Chondrocyte (in vitro differentiated cells): ENCODE measurements at regions not wholly inside any gene's neighbourhood (a gene's known extent, or its start where the extent isn't known, plus 50 kb on each side); places are given as distances from the start of the nearest gene placed in this dataset.
"Not testable (repeated sequence)": the region's sequence is repeated elsewhere in the genome, so short reads cannot be mapped to it uniquely, and the experiment has no call there.

Experiments
- DNase-seq: peaks from one replicate; pipeline ENCODE4 v3.0.0; 2021; ENCODE audit warnings: mixed read lengths, low spot score
- H3K27ac Mint-ChIP-seq: one replicate; pipeline ENCODE4 v1.8.0; 2021; ENCODE audit warnings: mild to moderate bottlenecking, moderate library complexity, mixed read lengths; ENCODE audit not compliant: unreplicated experiment
- H3K27me3 Mint-ChIP-seq: 2 replicates; pipeline ENCODE4 v1.8.0; 2021; ENCODE audit warnings: low read depth, mixed read lengths
- H3K36me3 Mint-ChIP-seq: 2 replicates; pipeline ENCODE4 v1.8.0; 2021; ENCODE audit warnings: low read depth, mixed read lengths
- H3K4me1 Mint-ChIP-seq: 2 replicates; pipeline ENCODE4 v1.8.0; 2021; ENCODE audit warnings: low read depth, mild to moderate bottlenecking, mixed read lengths
- H3K4me3 Mint-ChIP-seq: one replicate; pipeline ENCODE4 v1.8.0; 2021; ENCODE audit warnings: mild to moderate bottlenecking, moderate library complexity, mixed read lengths; ENCODE audit not compliant: unreplicated experiment
- H3K9me3 Mint-ChIP-seq: 2 replicates; pipeline ENCODE4 v1.8.0; 2021; ENCODE audit warnings: low read depth, mixed read lengths
- TF ChIP-seq, protein P1 (sequence below): fragments of 200-600 bp; sonication (generic); IDR thresholded peaks from 2 replicates; pipeline ENCODE4 v1.5.0; 2021; ENCODE audit warnings: antibody characterized with exemption, mild to moderate bottlenecking, moderate library complexity

DNA sequence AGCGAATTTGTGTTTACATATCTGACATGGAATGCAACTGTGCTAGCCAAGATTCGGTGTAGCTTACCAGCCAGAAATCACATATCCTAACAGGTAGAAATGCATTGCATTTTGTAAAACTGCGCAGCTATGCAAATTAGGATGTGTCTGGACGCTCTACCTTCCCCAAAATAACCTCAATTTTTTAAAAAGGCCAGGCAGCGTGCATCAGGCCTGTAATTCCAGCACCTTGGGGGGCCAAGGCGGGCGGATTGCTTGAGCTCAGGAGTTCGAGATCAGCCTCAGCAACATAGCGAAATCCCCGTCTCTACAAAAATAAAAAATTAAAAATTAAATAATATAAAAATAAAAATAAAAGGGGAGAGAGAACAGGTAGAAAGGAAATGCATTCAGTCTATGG, 305.0 kb downstream of the TYW1 start:
- DNase-seq = no peak
- H3K27me3 Mint-ChIP-seq = no peaks in the 10 kb centered on the region
- TF ChIP-seq, protein P1, sequence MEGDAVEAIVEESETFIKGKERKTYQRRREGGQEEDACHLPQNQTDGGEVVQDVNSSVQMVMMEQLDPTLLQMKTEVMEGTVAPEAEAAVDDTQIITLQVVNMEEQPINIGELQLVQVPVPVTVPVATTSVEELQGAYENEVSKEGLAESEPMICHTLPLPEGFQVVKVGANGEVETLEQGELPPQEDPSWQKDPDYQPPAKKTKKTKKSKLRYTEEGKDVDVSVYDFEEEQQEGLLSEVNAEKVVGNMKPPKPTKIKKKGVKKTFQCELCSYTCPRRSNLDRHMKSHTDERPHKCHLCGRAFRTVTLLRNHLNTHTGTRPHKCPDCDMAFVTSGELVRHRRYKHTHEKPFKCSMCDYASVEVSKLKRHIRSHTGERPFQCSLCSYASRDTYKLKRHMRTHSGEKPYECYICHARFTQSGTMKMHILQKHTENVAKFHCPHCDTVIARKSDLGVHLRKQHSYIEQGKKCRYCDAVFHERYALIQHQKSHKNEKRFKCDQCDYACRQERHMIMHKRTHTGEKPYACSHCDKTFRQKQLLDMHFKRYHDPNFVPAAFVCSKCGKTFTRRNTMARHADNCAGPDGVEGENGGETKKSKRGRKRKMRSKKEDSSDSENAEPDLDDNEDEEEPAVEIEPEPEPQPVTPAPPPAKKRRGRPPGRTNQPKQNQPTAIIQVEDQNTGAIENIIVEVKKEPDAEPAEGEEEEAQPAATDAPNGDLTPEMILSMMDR = no peak
- H3K36me3 Mint-ChIP-seq = peaks cover 2% of the 10 kb centered on the region
- peak overlapping the region; percentile 89 for H3K4me3 Mint-ChIP-seq
- H3K4me1 Mint-ChIP-seq = peaks cover 16% of the 10 kb centered on the region
- no peaks in the 10 kb centered on the region for H3K9me3 Mint-ChIP-seq
- H3K27ac Mint-ChIP-seq = peak overlapping the region; percentile 99

DNA sequence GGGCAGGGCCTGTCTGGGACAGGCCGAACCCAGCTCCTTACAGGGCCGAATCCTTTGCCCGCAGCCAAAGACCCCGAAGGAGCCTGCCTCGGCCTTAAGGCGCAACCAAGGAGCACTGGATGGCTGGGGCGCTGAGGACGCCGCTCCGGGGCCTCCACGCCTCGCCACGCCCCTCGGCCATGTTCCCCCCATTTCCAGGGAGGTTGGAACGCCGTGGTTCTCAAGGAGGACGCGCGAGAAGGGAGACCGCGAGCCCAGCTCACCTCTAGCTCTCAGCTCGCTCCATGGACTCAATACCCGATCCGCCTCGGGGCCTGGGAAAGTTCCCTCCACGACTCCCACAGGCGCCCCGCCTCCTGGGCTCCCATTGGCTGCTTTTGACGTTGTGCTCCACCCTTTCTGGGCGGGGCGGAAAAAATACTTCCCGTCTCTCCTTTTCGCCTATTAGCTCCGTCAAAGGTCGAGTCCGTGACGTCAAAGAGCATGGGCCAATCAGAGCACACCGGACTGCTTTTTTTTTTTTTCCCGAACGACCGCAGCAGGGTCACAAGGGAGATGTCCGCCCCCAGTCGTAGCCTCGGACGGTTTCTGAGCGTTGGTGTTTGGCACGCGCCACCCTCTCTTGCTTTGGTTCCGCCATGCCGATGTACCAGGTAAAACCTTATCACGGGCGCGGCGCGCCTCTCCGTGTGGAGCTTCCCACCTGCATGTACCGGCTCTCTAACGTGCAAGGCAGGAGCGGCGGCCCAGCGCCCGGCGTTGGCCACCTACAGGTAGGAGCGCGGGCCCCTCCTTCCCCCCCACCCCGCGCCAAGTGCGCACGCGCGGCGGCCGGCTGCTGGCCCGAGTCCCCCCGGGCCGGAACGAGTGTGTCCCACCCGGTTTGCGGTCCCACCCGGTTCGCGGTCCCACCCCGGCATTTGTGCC, 305.7 kb downstream of the TYW1 start:
- TF ChIP-seq, protein P1 = peak; percentile 74
- H3K27me3 Mint-ChIP-seq = no peaks in the 10 kb centered on the region
- H3K9me3 Mint-ChIP-seq = no peaks in the 10 kb centered on the region
- peak overlapping the region; percentile 99 for H3K27ac Mint-ChIP-seq
- H3K36me3 Mint-ChIP-seq = peaks cover 4% of the 10 kb centered on the region
- H3K4me3 Mint-ChIP-seq = peak overlapping the region; percentile 89
- peaks cover 16% of the 10 kb centered on the region for H3K4me1 Mint-ChIP-seq
- DNase-seq = peak; percentile 99

DNA sequence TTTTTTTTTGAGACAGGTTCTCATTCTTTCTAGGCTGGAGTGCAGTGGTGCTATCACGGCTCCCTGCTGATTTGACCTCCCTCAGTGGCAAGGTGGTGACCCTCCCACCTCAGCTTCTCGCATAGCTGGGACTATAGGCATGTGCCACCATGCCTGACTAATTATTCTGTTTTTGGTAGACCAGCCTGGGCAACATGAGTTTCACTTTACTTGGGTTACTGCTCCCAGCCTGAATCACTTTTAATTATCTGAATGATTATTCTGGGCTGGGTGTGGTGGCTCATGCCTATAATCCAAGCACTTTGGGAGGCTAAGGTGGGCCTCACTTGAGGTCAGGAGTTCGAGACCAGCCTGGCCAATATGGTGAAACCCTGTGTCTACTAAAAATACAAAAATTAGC, 308.2 kb downstream of the TYW1 start:
- peaks cover 13% of the 10 kb centered on the region for H3K36me3 Mint-ChIP-seq
- not testable (repeated sequence) for H3K4me3 Mint-ChIP-seq, H3K27ac Mint-ChIP-seq, H3K27me3 Mint-ChIP-seq, H3K9me3 Mint-ChIP-seq, DNase-seq
- H3K4me1 Mint-ChIP-seq = peaks cover 16% of the 10 kb centered on the region

DNA sequence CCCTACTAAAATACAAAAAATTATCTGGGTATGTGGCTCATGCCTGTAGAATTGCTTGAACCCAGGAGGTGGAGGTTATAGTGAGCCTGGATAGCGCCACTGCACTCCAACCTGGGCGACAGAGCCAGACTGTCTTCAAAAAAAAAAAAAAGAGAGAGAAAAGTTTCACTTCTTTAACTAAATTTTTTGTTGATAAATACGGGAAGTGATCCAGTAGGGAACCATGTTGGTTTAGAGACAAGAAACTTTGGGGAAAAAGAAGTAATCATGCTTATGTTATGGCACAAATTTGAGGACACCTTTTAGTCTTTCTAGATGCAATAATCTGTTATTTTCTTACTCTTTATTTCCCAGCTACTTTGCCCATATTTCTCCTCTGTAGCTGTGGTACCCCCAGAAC, 309.7 kb downstream of the TYW1 start:
- no peaks in the 10 kb centered on the region for H3K27me3 Mint-ChIP-seq
- no peak overlapping the region for H3K27ac Mint-ChIP-seq
- DNase-seq = no peak

DNA sequence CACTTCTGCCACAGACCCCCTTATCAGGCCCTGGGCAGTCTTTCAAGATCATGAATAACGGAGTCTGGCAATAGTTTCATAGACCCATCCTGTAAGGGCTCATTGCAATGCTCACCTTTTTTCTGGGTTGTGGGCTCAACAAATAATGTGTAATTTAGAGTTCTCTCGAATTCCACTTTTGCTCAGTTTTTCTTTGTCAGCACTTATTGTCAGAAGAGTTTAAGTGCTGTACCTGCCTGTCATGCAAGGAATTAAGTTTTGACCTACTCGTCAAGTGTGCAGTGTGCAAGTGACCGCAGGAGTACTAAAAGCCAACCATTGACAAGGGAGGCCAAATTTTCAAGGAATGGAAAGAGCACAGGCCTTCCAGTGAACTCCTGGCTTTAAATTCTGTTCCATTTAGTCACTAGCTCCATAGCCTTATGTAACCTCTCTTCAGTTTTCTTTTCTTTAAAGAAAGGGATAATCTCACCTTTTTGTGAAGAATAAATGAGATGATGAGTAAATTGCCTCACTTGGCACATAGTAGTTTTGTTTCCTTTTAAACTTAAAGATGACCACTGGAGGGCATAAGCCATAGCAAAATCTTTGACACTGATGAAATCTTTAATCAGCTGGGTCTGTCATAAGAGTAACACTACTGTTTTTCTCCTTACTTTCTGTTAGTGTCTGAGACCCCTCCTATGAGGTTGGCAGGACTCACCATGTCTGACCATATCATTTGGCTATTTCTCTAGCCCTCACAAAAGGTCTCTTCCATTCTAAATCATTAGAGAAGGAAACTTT, 313.3 kb downstream of the TYW1 start:
- TF ChIP-seq, protein P1 = peak; percentile 27
- Mint-ChIP-seq H3K4me3 (no peak overlapping the region), H3K36me3 (peaks cover 39% of the 10 kb centered on the region), H3K27ac (no peak overlapping the region), H3K4me1 (peaks cover 5% of the 10 kb centered on the region), H3K27me3 (no peaks in the 10 kb centered on the region), H3K9me3 (no peaks in the 10 kb centered on the region)
- no peak for DNase-seq

More for the DNA sequence above, 309.7 kb downstream of the TYW1 start:
- Mint-ChIP-seq H3K4me3 (no peak overlapping the region), H3K9me3 (no peaks in the 10 kb centered on the region), H3K36me3 (peaks cover 21% of the 10 kb centered on the region), H3K4me1 (peaks cover 13% of the 10 kb centered on the region)
- TF ChIP-seq, protein P1 = no peak
